ENCODE measurements at regions not wholly inside any gene's neighbourhood (a gene's known extent, or its start where the extent isn't known, plus 50 kb on each side); places are given as distances from the start of the nearest gene placed in this dataset.

DNA sequence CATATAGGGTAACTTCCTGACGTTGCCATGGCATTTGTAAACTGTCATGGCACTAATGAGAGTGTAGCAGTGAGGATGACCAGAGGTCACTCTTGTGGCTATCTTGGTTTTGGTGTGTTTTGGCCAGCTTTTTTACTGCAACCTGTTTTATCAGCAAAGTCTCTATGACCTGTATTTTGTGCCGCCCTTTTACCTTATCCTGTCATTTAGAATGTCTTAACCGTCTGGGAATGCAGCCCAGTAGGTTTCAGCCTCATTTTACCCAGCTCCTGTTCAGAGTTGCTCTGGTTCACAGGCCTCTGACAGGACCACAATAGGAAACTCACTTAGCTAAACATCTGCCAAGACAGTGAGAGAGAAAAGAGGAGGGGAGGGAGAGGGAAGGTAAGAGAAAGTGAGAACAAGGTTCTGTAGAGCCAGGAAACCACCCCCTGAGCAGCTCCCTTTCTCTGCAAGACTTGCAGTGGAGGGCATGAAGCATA is 64.8 kb upstream of the PLEKHG3 start:
- H3K27ac ChIP-seq (ENCODE audit: low read depth, low read length): no peak overlapping the region
- WGBS, 2 experiments (ENCODE audit: insufficient coverage in 1 of 2, insufficient read length in 1 of 2): 50 to 59% methylated on average over 2 to 3 of the region's 3 CpGs
- H3K4me1 ChIP-seq (ENCODE audit: control insufficient read depth, insufficient read depth, low read length): no peaks in the 10 kb centered on the region
- peaks cover 11% of the 10 kb centered on the region for H3K9me3 ChIP-seq (ENCODE audit: control insufficient read depth, low read length)
- no peak overlapping the region for H3K9ac ChIP-seq (ENCODE audit: extremely low read depth, low read length, poor library complexity, severe bottlenecking)
- H3K27me3 ChIP-seq (ENCODE audit: control insufficient read depth, insufficient read depth, low read length, poor library complexity, severe bottlenecking): no peaks in the 10 kb centered on the region
- H3K36me3 ChIP-seq (ENCODE audit: control insufficient read depth, insufficient read depth, low read length): no peaks in the 10 kb centered on the region
- Mint-ChIP-seq H3K9me3 (peaks cover 13% of the 10 kb centered on the region), H3K4me1 (peaks cover 7% of the 10 kb centered on the region), H3K27ac (no peak overlapping the region), H3K27me3 (ENCODE audit: insufficient read depth) (no peaks in the 10 kb centered on the region), H3K4me3 (no peak overlapping the region), H3K36me3 (ENCODE audit: low read depth) (no peaks in the 10 kb centered on the region)
- H3K4me3 ChIP-seq (ENCODE audit: low read length): no peak overlapping the region
- TF ChIP-seq, protein P1, sequence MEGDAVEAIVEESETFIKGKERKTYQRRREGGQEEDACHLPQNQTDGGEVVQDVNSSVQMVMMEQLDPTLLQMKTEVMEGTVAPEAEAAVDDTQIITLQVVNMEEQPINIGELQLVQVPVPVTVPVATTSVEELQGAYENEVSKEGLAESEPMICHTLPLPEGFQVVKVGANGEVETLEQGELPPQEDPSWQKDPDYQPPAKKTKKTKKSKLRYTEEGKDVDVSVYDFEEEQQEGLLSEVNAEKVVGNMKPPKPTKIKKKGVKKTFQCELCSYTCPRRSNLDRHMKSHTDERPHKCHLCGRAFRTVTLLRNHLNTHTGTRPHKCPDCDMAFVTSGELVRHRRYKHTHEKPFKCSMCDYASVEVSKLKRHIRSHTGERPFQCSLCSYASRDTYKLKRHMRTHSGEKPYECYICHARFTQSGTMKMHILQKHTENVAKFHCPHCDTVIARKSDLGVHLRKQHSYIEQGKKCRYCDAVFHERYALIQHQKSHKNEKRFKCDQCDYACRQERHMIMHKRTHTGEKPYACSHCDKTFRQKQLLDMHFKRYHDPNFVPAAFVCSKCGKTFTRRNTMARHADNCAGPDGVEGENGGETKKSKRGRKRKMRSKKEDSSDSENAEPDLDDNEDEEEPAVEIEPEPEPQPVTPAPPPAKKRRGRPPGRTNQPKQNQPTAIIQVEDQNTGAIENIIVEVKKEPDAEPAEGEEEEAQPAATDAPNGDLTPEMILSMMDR (conservative IDR thresholded peaks at IDR 0.05): no peak
- DNase-seq: peak; percentile 61

DNA sequence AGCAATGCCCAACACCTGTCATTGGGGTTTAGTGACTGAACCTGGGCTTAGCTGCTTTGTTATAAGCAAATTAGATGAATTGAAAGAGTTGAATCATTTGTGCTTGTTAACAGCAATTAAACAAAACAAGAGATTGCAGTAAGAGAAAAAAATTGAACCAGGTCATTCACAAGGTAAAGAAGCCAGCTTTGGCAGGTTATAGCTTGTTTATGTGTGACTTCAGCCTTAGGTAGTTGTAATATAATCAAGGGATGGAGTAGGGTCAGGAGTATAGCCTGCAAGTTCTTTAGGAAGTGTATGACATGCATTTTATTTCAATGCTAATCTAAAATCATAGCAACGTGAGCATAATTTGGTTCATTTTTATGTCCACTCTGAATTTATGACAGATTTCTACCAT is 63.4 kb upstream of the PLEKHG3 start:
- Mint-ChIP-seq H3K9me3 (peaks cover 14% of the 10 kb centered on the region), H3K27me3 (ENCODE audit: insufficient read depth) (no peaks in the 10 kb centered on the region), H3K4me1 (peaks cover 22% of the 10 kb centered on the region), H3K36me3 (ENCODE audit: low read depth) (no peaks in the 10 kb centered on the region), H3K27ac (no peak overlapping the region), H3K4me3 (no peak overlapping the region)
- H3K9ac ChIP-seq (ENCODE audit: extremely low read depth, low read length, poor library complexity, severe bottlenecking): no peak overlapping the region
- no peaks in the 10 kb centered on the region for H3K36me3 ChIP-seq (ENCODE audit: control insufficient read depth, insufficient read depth, low read length)
- no peak for DNase-seq
- peaks cover 12% of the 10 kb centered on the region for H3K9me3 ChIP-seq (ENCODE audit: control insufficient read depth, low read length)
- peaks cover 11% of the 10 kb centered on the region for H3K4me1 ChIP-seq (ENCODE audit: control insufficient read depth, insufficient read depth, low read length)
- no peak overlapping the region for H3K4me3 ChIP-seq (ENCODE audit: low read length)
- no peaks in the 10 kb centered on the region for H3K27me3 ChIP-seq (ENCODE audit: control insufficient read depth, insufficient read depth, low read length, poor library complexity, severe bottlenecking)
- WGBS, 2 experiments (ENCODE audit: insufficient coverage in 1 of 2, insufficient read length in 1 of 2): 100% methylated on average over 1 of the region's 1 CpG
- H3K27ac ChIP-seq (ENCODE audit: low read depth, low read length): no peak overlapping the region
- TF ChIP-seq, protein P1 (conservative IDR thresholded peaks at IDR 0.05): no peak

DNA sequence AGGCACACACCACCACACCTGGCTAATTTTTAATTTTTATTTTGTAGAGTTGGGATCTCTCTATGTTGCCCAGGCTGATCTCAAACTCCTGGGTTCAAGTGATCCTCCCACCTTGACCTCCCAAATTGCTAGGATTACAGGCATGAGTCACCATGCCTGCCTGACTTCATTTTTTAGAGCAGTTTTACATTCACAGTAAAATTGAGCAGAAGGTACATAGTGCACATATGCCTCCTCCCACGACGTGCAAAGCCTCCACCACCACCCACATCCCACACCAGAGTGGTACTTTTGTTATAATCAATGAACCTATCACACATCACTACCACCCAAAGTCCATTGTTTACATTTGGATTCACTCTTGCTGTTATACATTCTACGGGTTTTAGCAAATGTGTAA is 62.5 kb upstream of the PLEKHG3 start:
- Mint-ChIP-seq H3K27ac (peak overlapping the region; percentile 25), H3K27me3 (ENCODE audit: insufficient read depth) (no peaks in the 10 kb centered on the region), H3K36me3 (ENCODE audit: low read depth) (no peaks in the 10 kb centered on the region), H3K9me3 (peaks cover 14% of the 10 kb centered on the region), H3K4me1 (peaks cover 26% of the 10 kb centered on the region), H3K4me3 (no peak overlapping the region)
- DNase-seq: no peak
- Histone ChIP-seq H3K27ac (ENCODE audit: low read depth, low read length) (no peak overlapping the region), H3K9me3 (ENCODE audit: control insufficient read depth, low read length) (peaks cover 12% of the 10 kb centered on the region), H3K36me3 (ENCODE audit: control insufficient read depth, insufficient read depth, low read length) (no peaks in the 10 kb centered on the region), H3K9ac (ENCODE audit: extremely low read depth, low read length, poor library complexity, severe bottlenecking) (no peak overlapping the region), H3K4me1 (ENCODE audit: control insufficient read depth, insufficient read depth, low read length) (peaks cover 11% of the 10 kb centered on the region), H3K27me3 (ENCODE audit: control insufficient read depth, insufficient read depth, low read length, poor library complexity, severe bottlenecking) (no peaks in the 10 kb centered on the region), H3K4me3 (ENCODE audit: low read length) (no peak overlapping the region)
- WGBS, 2 experiments (ENCODE audit: insufficient coverage in 1 of 2, insufficient read length in 1 of 2): 84 to 89% methylated on average over 2 to 3 of the region's 3 CpGs
- TF ChIP-seq, protein P1 (conservative IDR thresholded peaks at IDR 0.05): no peak

Measured in endodermal cell (in vitro differentiated cells).